Suprapubic skin (tissue), 4 donors: ENCODE measurements at regions not wholly inside any gene's neighbourhood (a gene's known extent, or its start where the extent isn't known, plus 50 kb on each side); places are given as distances from the start of the nearest gene placed in this dataset.
A peak's percentile ranks its signal among the peaks of the same experiment; 100 is the strongest.

Experiments used
- DNase-seq, 2 donors: peaks; one replicate each; pipeline ENCODE4 v3.0.0-alpha.2; 2019; ENCODE audit warnings: low spot score in 2 of 2
- H3K27ac ChIP-seq: fragments of 200-600 bp; sonication (generic); one replicate; pipeline ENCODE4 v1.5.1; 2019
- H3K27me3 ChIP-seq: fragments of 200-600 bp; sonication (generic); one replicate; pipeline ENCODE4 v1.5.1; 2019
- H3K36me3 ChIP-seq: fragments of 200-600 bp; sonication (generic); one replicate; pipeline ENCODE4 v1.5.1; 2019
- H3K4me1 ChIP-seq: fragments of 200-600 bp; sonication (generic); one replicate; pipeline ENCODE4 v1.5.1; 2019
- H3K4me3 ChIP-seq: fragments of 200-600 bp; sonication (generic); one replicate; pipeline ENCODE4 v1.5.1; 2019; ENCODE audit warnings: mild to moderate bottlenecking
- H3K9me3 ChIP-seq: fragments of 200-600 bp; sonication (generic); one replicate; pipeline ENCODE4 v1.5.1; 2019
- CTCF ChIP-seq, 2 donors: fragments of 200-600 bp in 1 of 2; fragments of 450-650 bp in 1 of 2; sonication (generic) in 1 of 2; IDR thresholded peaks; one replicate each; pipeline ENCODE4 v1.5.1; 2016 to 2019; ENCODE audit warnings: antibody characterized with exemption in 2 of 2, mild to moderate bottlenecking in 1 of 2, moderate library complexity in 1 of 2
- EP300 ChIP-seq: sonication (generic); formaldehyde crosslinking; IDR thresholded peaks from one replicate; pipeline ENCODE4 v1.6.1; 2017; ENCODE audit warnings: antibody characterized with exemption
- POLR2A ChIP-seq, 2 donors: fragments of 450-650 bp; IDR thresholded peaks; one replicate each; pipeline ENCODE4 v1.6.1; 2017; ENCODE audit warnings: antibody characterized with exemption in 2 of 2, mild to moderate bottlenecking in 2 of 2, moderate library complexity in 2 of 2
- POLR2AphosphoS5 ChIP-seq, 3 donors: sonication (generic); formaldehyde crosslinking; IDR thresholded peaks; one replicate each; pipeline ENCODE4 v1.6.1; 2017; ENCODE audit warnings: antibody characterized with exemption in 3 of 3
- WGBS: methylation state at CpG from one replicate; pipeline ENCODE4 v1.1.5; 2018; 5-methylcytosine and 5-hydroxymethylcytosine counted together

GRCh38 chr2:185044323-185044874, 446.1 kb downstream of the ZNF804A start:
- Histone ChIP-seq H3K36me3 (no peaks in the 10 kb centered on the region), H3K27me3 (no peaks in the 10 kb centered on the region), H3K4me3 (no peak overlapping the region), H3K27ac (no peak overlapping the region), H3K4me1 (no peaks in the 10 kb centered on the region), H3K9me3 (no peaks in the 10 kb centered on the region)
- TF ChIP-seq POLR2A (IDR thresholded peaks at IDR 0.05): no peak
- TF ChIP-seq CTCF (IDR thresholded peaks at IDR 0.05): no peak
- no peak for TF ChIP-seq EP300
- TF ChIP-seq POLR2AphosphoS5 (IDR thresholded peaks at IDR 0.05): no peak
- peak in 1 of 2 donors; percentile 71 for DNase-seq
- WGBS: 95% methylated on average over 7 of the region's 7 CpGs

DNA sequence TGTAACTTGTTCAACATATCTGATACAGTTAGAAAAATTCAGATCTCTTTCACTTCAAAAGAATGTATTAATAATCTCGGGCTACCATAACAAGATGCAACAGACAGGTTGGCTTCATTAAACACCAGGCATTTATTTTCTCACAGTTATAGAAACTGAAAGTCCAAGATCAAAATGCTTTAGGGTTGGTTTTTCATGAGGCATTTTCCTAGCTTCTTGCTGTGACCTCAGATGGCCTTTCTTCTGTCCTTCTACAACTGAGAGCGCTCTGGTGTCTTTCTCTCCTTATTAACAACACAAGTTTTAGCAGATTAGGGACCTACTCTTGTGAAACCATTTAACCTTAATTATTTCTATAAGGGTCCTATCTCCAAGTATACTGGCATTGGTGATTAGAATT, 452.5 kb downstream of the ZNF804A start:
- H3K4me1 ChIP-seq: no peaks in the 10 kb centered on the region
- no peak for DNase-seq
- no peak overlapping the region for H3K4me3 ChIP-seq
- H3K9me3 ChIP-seq: no peaks in the 10 kb centered on the region
- H3K36me3 ChIP-seq: no peaks in the 10 kb centered on the region
- 90% methylated on average over 2 of the region's 2 CpGs for WGBS
- no peaks in the 10 kb centered on the region for H3K27me3 ChIP-seq
- TF ChIP-seq EP300 (no peak), CTCF (IDR thresholded peaks at IDR 0.05) (no peak), POLR2A (IDR thresholded peaks at IDR 0.05) (no peak), POLR2AphosphoS5 (IDR thresholded peaks at IDR 0.05) (no peak)
- no peak overlapping the region for H3K27ac ChIP-seq

DNA sequence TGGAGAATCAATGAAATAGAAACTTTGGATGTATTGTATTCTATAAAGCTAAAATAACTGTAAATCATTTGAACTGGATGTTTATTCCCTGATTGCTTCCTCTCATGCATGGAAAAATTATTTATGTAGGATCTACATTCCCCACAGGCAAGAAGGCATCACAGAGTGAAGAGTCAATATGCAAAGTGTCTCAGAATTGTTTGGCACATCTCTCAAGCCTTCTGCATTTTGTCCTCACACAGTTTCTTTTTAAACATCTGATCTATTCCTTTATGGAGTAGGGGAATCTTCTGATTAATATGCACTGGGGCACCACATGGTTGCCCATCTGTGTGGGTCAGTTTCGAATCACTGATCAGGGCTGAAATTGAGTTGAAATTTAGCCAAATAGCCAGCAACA, 465.4 kb downstream of the ZNF804A start:
- Histone ChIP-seq H3K27me3 (no peaks in the 10 kb centered on the region), H3K4me3 (no peak overlapping the region), H3K9me3 (peaks cover 4% of the 10 kb centered on the region), H3K36me3 (no peaks in the 10 kb centered on the region), H3K27ac (no peak overlapping the region), H3K4me1 (no peaks in the 10 kb centered on the region)
- DNase-seq: no peak
- 75% methylated on average over 1 of the region's 1 CpG for WGBS
- TF ChIP-seq CTCF (IDR thresholded peaks at IDR 0.05) (no peak), POLR2A (IDR thresholded peaks at IDR 0.05) (no peak), EP300 (no peak), POLR2AphosphoS5 (IDR thresholded peaks at IDR 0.05) (no peak)

- no peaks in the 10 kb centered on the region for H3K4me1 ChIP-seq
- 76% methylated on average over 1 of the region's 1 CpG for WGBS
- TF ChIP-seq POLR2AphosphoS5 (IDR thresholded peaks at IDR 0.05) (no peak), POLR2A (IDR thresholded peaks at IDR 0.05) (no peak), CTCF (IDR thresholded peaks at IDR 0.05) (no peak), EP300 (no peak)
- DNase-seq: no peak
- H3K27ac ChIP-seq: no peak overlapping the region
- H3K4me3 ChIP-seq: no peak overlapping the region
- no peaks in the 10 kb centered on the region for H3K36me3 ChIP-seq
- no peaks in the 10 kb centered on the region for H3K27me3 ChIP-seq
- H3K9me3 ChIP-seq: peaks cover 4% of the 10 kb centered on the region
Measured at GRCh38 chr2:185066128-185066527, 467.8 kb downstream of the ZNF804A start.

GRCh38 chr2:185069107-185069506, 470.8 kb downstream of the ZNF804A start:
- no peak for TF ChIP-seq EP300
- no peak for TF ChIP-seq POLR2A (IDR thresholded peaks at IDR 0.05)
- no peak for TF ChIP-seq CTCF (IDR thresholded peaks at IDR 0.05)
- TF ChIP-seq POLR2AphosphoS5 (IDR thresholded peaks at IDR 0.05): no peak
- Histone ChIP-seq H3K27ac (no peak overlapping the region), H3K27me3 (no peaks in the 10 kb centered on the region), H3K4me3 (no peak overlapping the region), H3K4me1 (no peaks in the 10 kb centered on the region), H3K9me3 (no peaks in the 10 kb centered on the region), H3K36me3 (no peaks in the 10 kb centered on the region)
- WGBS: 66% methylated on average over 2 of the region's 2 CpGs
- DNase-seq: no peak
